ENCODE measurements at regions not wholly inside any gene's neighbourhood (a gene's known extent, or its start where the extent isn't known, plus 50 kb on each side); places are given as distances from the start of the nearest gene placed in this dataset.

GRCh38 chr17:72215928-72216327 is 95.1 kb downstream of the SOX9 start:
- TF ChIP-seq CTCF (conservative IDR thresholded peaks at IDR 0.05; ENCODE audit: low read length) (no peak), EZH2phosphoT487 (IDR thresholded peaks at IDR 0.05; ENCODE audit: borderline replicate concordance) (no peak)

Data from Loucy (cell line).